ENCODE measurements at regions not wholly inside any gene's neighbourhood (a gene's known extent, or its start where the extent isn't known, plus 50 kb on each side); places are given as distances from the start of the nearest gene placed in this dataset.

- in situ Hi-C loops (cut with HindIII; ENCODE audit: low sequenced_read_pairs) = no loop called here
Observed at GRCh38 chr20:39946931-39947330, 742.1 kb downstream of the MAFB start.

- in situ Hi-C loops (cut with HindIII; ENCODE audit: low sequenced_read_pairs) = no loop called here
Observed at GRCh38 chr20:39946053-39946810, 742.8 kb downstream of the MAFB start.

DNA sequence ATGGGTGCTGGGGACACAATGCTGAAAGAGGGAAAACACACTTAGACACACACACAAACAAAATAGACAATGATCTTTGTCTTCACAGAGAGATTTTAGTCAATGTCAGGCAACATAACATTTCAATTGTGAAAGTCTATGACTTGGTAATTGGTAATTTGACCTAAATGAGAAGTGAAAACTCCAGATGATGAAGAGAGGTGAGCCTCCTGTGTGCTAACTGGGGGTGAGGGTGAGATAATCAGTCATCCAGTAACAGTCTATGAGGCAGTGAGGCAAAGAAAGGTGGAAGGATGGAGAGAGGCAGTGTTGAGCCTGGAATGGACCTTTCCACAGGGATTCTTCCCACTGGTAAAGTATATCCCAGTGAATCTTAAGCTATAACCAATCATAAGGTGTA, 744.2 kb downstream of the MAFB start:
- in situ Hi-C loops (cut with HindIII; ENCODE audit: low sequenced_read_pairs) = no loop called here

- in situ Hi-C loops (cut with HindIII; ENCODE audit: low sequenced_read_pairs) = no loop called here
Observed at GRCh38 chr20:39943336-39943735, 745.7 kb downstream of the MAFB start.

DNA sequence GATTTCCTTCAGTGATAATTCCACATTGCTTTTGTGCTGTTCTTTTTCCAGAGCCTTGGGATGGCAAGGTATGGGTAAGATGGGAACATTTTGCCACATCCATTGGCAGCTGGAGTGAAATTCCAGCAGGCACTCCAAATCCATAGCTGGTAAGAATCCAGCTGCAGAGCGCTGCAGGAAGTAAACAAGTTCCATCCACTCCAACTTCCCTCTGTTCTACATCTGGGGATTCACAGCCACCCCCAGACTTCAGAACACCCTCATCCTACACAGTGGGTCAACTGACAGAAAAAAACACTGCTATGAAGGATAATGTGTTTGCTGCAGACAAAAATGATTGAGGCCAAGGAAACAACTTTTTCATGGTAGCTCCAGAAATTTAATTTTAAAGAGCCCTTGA, 747.8 kb downstream of the MAFB start:
- in situ Hi-C loops (cut with HindIII; ENCODE audit: low sequenced_read_pairs) = no loop called here

- in situ Hi-C loops (cut with HindIII; ENCODE audit: low sequenced_read_pairs) = no loop called here
Observed at GRCh38 chr20:39939241-39939865, 749.7 kb downstream of the MAFB start.

DNA sequence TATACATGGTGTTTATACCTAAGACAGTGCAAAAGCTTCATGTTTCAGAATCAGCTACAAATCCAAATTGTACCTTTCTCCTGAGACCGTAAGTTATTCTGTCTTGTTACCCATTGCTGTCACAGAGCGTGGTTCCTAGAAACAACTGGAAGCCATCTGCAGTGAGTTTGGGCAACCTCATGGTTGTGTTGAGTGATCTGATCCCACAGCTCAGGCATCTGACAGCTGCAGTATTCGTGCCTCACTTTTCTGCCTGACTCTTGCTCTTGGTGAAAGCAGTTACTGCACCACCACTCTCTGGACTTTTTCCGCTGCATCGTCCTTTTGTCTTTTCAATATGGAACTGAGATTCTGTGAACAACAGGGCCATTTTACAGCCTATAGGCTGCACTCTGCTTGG, 752.6 kb downstream of the MAFB start:
- in situ Hi-C loops (cut with HindIII; ENCODE audit: low sequenced_read_pairs) = no loop called here

DNA sequence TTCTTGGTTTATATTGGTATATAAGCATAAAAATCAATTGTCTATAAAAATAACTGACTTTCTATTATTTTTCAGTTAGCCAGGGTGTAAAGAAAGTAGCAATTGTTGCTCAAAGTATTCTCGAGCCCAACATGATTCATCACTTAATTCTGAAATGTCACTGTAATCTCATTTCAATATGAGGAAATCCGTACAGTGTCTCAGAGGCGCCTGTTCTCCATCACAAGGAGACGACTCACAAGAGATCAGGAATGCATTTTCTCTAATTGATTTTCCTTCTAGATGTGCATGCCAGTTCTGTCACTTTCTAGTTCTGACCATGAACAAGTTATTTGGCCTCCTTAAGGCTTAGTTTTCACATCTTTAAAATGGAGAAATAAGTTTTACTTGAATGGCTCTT, 753.1 kb downstream of the MAFB start:
- in situ Hi-C loops (cut with HindIII; ENCODE audit: low sequenced_read_pairs) = no loop called here

DNA sequence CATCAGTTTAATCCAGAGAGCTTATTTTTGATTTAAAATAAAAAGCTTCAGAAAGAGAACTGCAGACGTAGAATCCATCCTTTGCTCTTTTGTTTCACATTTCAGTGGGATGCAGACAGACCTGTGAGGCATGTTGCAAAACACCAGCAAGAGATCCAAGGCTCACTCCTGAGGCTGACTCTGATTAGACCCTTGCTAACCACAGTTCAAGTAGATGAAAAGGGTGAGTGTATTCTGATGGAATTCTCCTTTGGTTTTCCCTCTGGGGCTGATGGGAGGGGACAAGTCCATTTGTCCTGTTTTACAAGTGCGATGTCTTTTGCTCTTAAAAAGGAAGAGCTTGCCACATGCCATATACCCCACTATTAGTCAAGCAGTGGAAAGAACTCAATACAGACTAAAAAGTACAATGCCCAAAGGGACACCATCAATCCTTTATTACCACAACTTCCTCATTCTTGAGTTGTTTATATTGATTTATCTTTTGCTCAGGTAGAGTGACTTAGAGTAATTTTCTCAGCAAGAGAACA, 772.7 kb downstream of the MAFB start:
- in situ Hi-C loops (cut with HindIII; ENCODE audit: low sequenced_read_pairs) = no loop called here

DNA sequence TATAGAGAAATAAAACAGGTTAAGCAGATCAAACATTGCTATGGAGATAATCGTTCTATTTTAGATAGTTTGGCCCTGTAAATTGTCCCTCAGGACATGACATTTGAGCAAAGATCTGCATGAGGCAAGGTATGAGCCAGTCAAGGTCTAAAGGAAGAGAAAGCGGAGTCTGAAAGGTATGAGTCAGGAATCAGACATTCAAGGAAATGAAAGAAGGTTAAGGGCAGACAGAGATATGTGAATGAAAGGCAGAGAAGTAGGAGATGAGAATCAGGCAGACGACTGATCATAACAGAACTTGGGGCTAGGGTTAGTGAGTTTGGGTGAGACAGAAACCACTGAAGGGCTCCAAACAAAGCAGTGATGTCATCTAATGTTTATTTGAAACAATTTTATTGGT, 775.8 kb downstream of the MAFB start:
- in situ Hi-C loops (cut with HindIII; ENCODE audit: low sequenced_read_pairs) = no loop called here

DNA sequence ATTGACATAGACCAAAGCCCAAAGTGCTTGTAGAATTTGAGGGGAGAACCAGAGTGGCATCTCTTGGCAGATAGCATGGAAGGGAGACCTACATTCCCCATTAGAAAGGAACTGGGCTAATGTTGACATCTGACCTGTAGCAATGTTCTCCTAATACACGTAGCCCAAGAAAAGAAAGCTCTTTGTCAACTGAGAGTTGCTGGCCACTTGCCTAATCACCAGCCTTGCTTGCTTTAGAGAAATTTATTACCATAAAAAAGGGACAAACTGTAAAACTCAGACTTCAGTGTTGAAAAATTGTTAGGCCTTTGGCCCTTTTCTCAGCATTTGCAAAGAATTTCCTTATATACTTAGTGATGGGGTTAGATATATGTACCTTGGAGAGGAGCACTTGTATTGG, 777.5 kb downstream of the MAFB start:
- in situ Hi-C loops (cut with HindIII; ENCODE audit: low sequenced_read_pairs) = no loop called here

- in situ Hi-C loops (cut with HindIII; ENCODE audit: low sequenced_read_pairs) = no loop called here
Observed at GRCh38 chr20:39910536-39910935, 778.5 kb downstream of the MAFB start.

- in situ Hi-C loops (cut with HindIII; ENCODE audit: low sequenced_read_pairs) = no loop called here
Observed at GRCh38 chr20:39909447-39909846, 779.6 kb downstream of the MAFB start.

GRCh38 chr20:39904476-39905112, 784.4 kb downstream of the MAFB start:
- in situ Hi-C loops (cut with HindIII; ENCODE audit: low sequenced_read_pairs) = no loop called here

DNA sequence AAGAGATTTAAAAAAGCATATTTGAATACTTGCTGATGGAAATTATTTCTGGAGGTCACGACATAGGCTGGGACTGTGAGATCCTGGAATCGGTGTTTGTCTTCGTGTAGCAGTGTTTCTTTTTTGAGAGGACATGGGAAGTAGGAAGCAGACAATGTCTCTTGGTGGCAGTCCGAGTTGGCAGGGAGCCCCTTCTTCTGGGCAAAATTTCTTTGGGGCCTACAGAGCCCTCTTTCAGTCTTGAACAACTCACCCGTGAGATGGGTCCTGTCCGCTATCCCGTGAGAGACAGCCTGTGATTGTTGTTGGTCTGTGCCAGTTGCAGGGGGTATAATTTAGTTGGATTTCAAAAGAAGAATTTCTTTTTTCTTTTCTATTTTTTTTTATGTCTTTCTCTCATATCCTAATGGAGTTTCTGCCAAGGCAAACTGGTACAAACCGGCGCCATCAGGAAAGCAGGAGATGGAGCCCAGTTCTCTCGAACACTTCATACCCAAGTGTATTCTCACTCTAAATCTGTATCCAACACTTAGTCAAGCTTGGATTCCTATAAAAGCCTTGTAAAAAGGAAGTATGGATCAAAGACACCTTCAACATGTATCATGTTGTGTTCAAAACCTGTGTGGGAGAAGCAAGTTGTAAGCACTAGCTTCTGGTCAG, 785.1 kb downstream of the MAFB start:
- in situ Hi-C loops (cut with HindIII; ENCODE audit: low sequenced_read_pairs) = no loop called here

DNA sequence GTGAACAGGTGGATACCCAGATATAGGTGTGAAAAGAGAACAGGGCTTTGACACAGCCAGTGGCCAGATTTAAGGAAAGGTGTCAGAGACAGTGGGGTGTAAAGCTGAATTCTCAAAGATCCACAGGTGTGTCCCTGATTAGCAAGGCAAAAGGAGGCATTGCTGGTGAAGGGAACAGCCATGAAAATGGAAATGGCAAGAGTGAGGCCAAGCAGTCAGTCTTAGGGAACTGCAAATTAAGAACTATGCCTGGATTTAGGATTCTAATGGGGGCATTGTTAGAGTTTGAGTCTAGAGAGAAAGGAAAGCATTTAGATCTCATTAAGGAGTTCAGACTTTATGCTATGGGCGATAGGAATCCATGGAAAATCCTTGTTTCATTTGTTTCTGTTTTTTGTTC, 789.2 kb downstream of the MAFB start:
- in situ Hi-C loops (cut with HindIII; ENCODE audit: low sequenced_read_pairs) = no loop called here

GRCh38 chr20:39898467-39898852, 790.6 kb downstream of the MAFB start:
- in situ Hi-C loops (cut with HindIII; ENCODE audit: low sequenced_read_pairs) = no loop called here

DNA sequence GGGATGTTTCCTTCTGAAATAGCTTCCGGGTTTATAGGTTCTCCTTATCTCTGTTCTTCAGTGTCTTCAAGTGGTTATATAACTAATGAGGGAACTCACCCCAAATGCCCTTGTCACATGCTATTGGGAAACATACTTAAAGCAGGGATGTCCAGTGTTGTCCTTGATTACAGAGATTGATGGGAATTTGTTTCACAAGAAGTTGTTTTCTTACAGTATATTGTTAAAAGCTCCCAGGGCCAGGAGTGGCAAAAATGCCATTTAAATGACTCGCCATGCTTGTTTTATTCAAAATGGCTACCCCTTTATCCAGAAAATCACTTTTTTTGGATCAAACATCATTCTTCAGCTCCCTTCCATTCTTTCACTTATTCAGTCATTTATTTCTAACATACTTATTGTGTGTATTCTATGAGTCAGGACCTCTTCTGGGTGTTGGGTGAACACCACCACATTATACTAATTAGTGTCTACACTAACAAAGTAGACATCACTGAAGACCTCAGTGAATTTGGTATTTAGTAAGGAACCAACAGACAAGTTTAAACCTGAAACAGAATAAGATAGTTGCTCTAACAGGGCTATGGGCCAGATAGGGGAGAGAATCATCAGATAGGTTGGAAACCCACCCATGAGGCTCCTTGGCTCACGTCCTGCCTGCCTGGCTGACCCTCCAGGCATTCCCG, 791.1 kb downstream of the MAFB start:
- in situ Hi-C loops (cut with HindIII; ENCODE audit: low sequenced_read_pairs) = no loop called here

GRCh38 chr20:39897058-39897457, 792.0 kb downstream of the MAFB start:
- in situ Hi-C loops (cut with HindIII; ENCODE audit: low sequenced_read_pairs) = no loop called here

DNA sequence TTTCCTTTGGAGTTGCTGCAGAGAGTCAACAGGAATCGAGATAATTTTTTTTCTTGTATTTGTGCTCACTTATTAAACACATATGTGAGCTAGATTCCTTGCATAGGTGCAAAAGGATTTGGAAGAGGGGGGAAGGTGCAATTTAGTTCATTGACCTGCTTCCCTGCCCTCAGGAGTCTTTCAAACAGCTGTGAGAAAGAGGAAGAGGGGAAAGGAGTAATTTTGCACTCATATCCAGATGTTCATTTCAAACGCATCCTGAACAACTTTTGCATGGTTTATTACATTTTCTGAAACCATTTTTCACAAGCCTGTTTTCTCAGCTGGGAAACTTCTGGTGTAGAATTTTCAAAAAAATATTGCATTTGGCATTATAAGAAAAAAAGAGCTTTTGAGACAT, 795.0 kb downstream of the MAFB start:
- in situ Hi-C loops (cut with HindIII; ENCODE audit: low sequenced_read_pairs) = no loop called here

Data from DLD1 (cell line).